GM12878 (cell line): ENCODE measurements at regions not wholly inside any gene's neighbourhood (a gene's known extent, or its start where the extent isn't known, plus 50 kb on each side); places are given as distances from the start of the nearest gene placed in this dataset.
A peak's percentile ranks its signal among the peaks of the same experiment; 100 is the strongest.

Experiments used
- ASH2L ChIP-seq: fragments of 300-600, 200-600 bp; sonication (generic); IDR thresholded peaks from 2 replicates; pipeline ENCODE4 v1.6.1; 2017; ENCODE audit warnings: low read depth, mild to moderate bottlenecking, borderline replicate concordance
- BACH1 ChIP-seq: fragments of 450-650 bp; IDR thresholded peaks from 2 replicates; pipeline ENCODE4 v1.6.1; 2017; ENCODE audit warnings: mild to moderate bottlenecking, borderline replicate concordance
- CEBPB ChIP-seq, 2 experiments: fragments of 150-350 bp in 1 of 2; IDR thresholded peaks; 2 replicates each; pipeline ENCODE4 v1.6.1; 2012 to 2014; ENCODE audit warnings: low read depth in 2 of 2, low read length in 2 of 2, borderline replicate concordance in 1 of 2, inconsistent platforms in 1 of 2
- ELK1 ChIP-seq: IDR thresholded peaks from 2 replicates; pipeline ENCODE4 v1.6.1; 2012; ENCODE audit warnings: low read depth, low read length, improper control_type of control experiment
- ESRRA ChIP-seq: IDR thresholded peaks from 2 replicates; pipeline ENCODE4 v1.6.1; 2012; ENCODE audit warnings: mild to moderate bottlenecking, low read length, improper control_type of control experiment
- FOXM1 ChIP-seq: IDR thresholded peaks from 2 replicates; pipeline ENCODE4 v1.6.1; 2012; ENCODE audit warnings: low read depth, mild to moderate bottlenecking, inconsistent platforms, low read length, moderate library complexity
- HSF1 ChIP-seq: fragments of 150-350 bp; IDR thresholded peaks from 2 replicates; pipeline ENCODE4 v1.6.1; 2014; ENCODE audit warnings: mild to moderate bottlenecking, low read depth, low read length
- IKZF1 ChIP-seq: fragments of 450-650 bp; conservative IDR thresholded peaks from 2 replicates; pipeline ENCODE4 v1.6.1; 2017; ENCODE audit warnings: antibody characterized with exemption, mild to moderate bottlenecking
- KDM1A ChIP-seq: fragments of 200-600 bp; sonication (generic); IDR thresholded peaks from 2 replicates; pipeline ENCODE4 v1.6.1; 2016; ENCODE audit warnings: borderline replicate concordance
- MEF2B ChIP-seq: fragments of 450-650 bp; IDR thresholded peaks from 2 replicates; pipeline ENCODE4 v1.6.1; 2018; ENCODE audit warnings: mild to moderate bottlenecking, moderate library complexity; ENCODE audit not compliant: partially characterized antibody, poor library complexity, severe bottlenecking
- MLLT1 ChIP-seq: fragments of 450-650 bp; IDR thresholded peaks from 2 replicates; pipeline ENCODE4 v1.6.1; 2016; ENCODE audit warnings: mild to moderate bottlenecking
- MTA3 ChIP-seq: IDR thresholded peaks from 2 replicates; pipeline ENCODE4 v1.6.1; 2012; ENCODE audit warnings: low read length, inconsistent platforms, borderline replicate concordance
- MYB ChIP-seq: fragments of 150-350 bp; IDR thresholded peaks from 2 replicates; pipeline ENCODE4 v1.6.1; 2014; ENCODE audit warnings: mild to moderate bottlenecking, low read depth, low read length, borderline replicate concordance
- POLR2AphosphoS2 ChIP-seq: IDR thresholded peaks from 2 replicates; pipeline ENCODE4 v1.6.1; 2011; ENCODE audit warnings: low read depth, mild to moderate bottlenecking, low read length, improper control_type of control experiment, moderate library complexity
- SKIL ChIP-seq: fragments of 450-650 bp; IDR thresholded peaks from 2 replicates; pipeline ENCODE4 v1.6.1; 2017; ENCODE audit warnings: mild to moderate bottlenecking, low read depth, inconsistent platforms; ENCODE audit not compliant: poor library complexity, severe bottlenecking
- SREBF1 ChIP-seq: IDR thresholded peaks from 2 replicates; pipeline ENCODE4 v1.6.1; 2012; ENCODE audit warnings: mild to moderate bottlenecking, low read length
- SUZ12 ChIP-seq: fragments of 200-600 bp; sonication (generic); IDR thresholded peaks from one replicate; pipeline ENCODE4 v1.6.1; 2018; ENCODE audit warnings: antibody characterized with exemption, mild to moderate bottlenecking; ENCODE audit not compliant: unreplicated experiment
- TCF7 ChIP-seq: IDR thresholded peaks from 2 replicates; pipeline ENCODE4 v1.6.1; 2014; ENCODE audit warnings: antibody characterized with exemption, borderline replicate concordance
- YBX1 ChIP-seq: fragments of 450-650 bp; IDR thresholded peaks from 2 replicates; pipeline ENCODE4 v1.6.1; 2016; ENCODE audit warnings: antibody characterized with exemption
- ZNF592 ChIP-seq: fragments of 450-650 bp; IDR thresholded peaks from 2 replicates; pipeline ENCODE4 v1.6.1; 2017; ENCODE audit warnings: mild to moderate bottlenecking, moderate library complexity
- ZNF622 ChIP-seq: fragments of 450-650 bp; IDR thresholded peaks from 2 replicates; pipeline ENCODE4 v1.6.1; 2017; ENCODE audit warnings: mild to moderate bottlenecking, inconsistent platforms

- TF ChIP-seq BACH1 (no peak), FOXM1 (0 out of 2 replicates have a peak, but pooled peaks have one; percentile 72), MYB (no peak), TCF7 (no peak), IKZF1 (peak; percentile 51; the same call in 1 of the 2 replicates), HSF1 (no peak), ASH2L (no peak), MLLT1 (no peak), SREBF1 (no peak), ZNF592 (no peak), KDM1A (no peak), MTA3 (peak; percentile 70; the same call in 1 of the 2 replicates), MEF2B (no peak), SKIL (no peak), CEBPB (IDR thresholded peaks at IDR 0.05; ENCODE audit: borderline replicate concordance in 1 of 2, low read depth in 2 of 2, low read length in 2 of 2) (no peak), ELK1 (no peak), YBX1 (no peak), SUZ12 (no peak), POLR2AphosphoS2 (no peak), ESRRA (no peak), ZNF622 (no peak)
Measured at GRCh38 chr5:87195104-87195591, 72.5 kb upstream of the RASA1 start (continued).
